ENCODE measurements at regions not wholly inside any gene's neighbourhood (a gene's known extent, or its start where the extent isn't known, plus 50 kb on each side); places are given as distances from the start of the nearest gene placed in this dataset.
"Not testable (repeated sequence)": the region's sequence is repeated elsewhere in the genome, so short reads cannot be mapped to it uniquely, and the experiment has no call there.

DNA sequence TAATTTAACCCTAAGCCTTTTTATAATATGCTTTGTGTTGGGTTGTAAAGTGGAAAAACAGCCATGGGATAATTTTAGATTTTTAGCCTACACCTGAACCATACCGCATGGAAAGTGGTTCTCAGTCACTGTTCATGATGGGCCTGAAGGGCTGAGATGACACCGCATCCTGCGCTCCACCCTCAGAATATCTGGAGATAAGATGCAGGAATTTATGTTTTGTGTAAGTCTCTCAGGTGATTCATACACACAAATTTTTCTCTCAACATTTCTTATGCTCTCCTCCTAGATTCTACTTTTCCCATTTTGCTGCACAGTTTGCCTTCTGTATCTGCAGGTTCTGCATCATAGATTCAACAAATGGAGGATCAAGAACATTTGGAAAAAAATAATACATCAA lies 191.3 kb upstream of the PHACTR1 start:
- no peak for DNase-seq

DNA sequence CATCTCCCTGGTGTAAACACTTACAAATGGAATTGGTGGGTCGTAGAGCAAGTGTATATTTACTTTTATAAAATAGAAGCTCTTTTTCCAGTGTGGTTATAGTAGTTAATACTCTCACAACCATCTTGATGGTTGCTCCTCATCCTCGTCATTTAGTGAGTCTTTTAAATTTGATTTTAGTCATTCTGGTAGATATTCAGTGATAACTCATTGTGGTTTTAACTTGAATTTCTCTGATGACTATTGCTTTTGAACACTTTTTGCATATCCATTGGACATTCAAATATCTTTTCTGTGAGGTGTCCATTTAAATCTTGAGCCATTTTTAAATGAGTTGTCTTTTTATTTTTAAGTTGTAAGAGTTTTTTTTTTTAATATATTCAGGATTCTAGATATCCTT lies 189.2 kb upstream of the PHACTR1 start:
- DNase-seq, result no peak

DNA sequence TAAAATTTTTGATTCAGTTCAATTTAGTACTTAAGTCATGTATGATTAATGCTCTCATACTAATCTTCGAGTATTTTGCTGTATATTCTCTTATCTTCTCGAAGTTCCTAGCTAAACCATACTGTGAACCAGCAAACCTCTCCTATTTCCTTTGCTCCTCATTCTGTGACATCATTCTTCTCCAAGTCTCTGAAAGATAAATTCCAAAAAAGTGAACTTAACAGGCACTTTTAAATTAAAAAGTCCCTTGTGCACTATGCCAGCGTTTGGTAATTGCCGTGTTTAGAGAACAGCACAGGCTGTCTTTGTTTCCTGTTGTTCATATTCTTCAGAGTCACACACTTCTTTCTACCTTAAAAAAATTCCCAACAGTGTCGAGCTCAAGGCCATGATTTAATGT lies 188.4 kb upstream of the PHACTR1 start:
- no peak for DNase-seq

DNA sequence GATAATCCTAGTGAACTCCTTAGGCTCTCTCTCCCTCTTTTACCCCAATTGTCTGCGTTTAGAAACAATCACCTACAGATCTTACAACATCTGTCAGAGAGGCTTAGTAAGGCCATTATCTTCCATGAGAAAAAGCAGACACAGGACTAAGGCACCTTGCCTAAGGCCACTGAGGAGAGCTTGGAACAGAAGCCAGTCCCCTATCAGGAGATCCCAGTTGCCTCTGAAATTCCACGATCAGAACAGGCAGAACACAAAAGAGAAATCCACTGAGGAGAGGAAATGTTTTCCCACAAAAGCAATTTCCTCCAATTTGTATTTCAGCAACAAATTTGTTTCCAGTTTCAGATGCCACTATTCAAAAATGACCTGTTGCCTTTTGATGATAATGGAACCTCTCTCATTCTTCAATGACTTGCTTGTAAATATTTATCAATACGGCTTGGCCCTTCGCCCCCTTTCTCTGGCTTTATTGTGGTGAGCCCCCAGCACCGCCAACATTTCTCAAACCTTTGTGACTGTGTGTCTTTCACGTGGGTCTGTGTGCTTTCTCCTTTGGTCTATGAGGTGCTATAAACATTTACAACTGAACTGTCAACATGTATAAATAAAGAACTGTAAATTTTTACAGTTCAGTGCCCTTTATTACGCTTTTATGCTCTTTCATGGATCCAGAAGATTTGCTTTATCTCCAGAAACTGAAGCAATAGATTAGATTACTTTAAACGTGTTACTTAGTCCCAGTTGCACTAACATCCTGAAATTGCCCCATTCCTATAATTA lies 187.8 kb upstream of the PHACTR1 start:
- no peak for DNase-seq

DNA sequence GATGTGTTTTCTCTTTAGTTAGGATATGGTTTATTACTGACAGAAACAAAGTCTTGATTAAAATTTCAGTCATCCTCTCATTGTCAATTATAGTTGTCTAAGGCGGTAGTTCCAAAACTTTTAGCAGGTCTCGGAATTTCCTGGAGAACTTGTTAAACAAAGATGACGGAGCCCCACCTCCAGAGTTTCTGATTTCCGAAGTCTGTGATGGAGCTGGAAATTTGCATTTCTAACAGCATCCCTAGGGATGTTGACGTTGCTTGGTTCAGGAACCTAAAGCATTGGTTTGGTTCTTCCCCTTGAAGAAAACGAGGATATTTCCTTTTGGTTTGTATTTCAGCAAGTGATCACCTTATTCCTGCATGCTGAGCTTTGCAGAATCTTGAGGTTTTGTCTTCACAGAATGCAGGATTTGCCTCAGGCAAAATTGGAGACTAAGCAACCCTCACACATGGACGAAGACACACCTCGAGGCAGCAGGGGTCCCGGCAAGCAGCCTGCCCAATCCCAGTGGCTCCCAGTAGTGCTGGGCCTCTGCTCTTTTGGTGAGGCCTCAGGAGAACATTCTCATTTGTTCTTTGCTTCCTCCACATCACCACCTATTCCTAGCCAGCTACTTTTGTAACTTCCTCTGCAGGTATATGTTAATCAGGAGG lies 187.1 kb upstream of the PHACTR1 start:
- no peak for DNase-seq

DNA sequence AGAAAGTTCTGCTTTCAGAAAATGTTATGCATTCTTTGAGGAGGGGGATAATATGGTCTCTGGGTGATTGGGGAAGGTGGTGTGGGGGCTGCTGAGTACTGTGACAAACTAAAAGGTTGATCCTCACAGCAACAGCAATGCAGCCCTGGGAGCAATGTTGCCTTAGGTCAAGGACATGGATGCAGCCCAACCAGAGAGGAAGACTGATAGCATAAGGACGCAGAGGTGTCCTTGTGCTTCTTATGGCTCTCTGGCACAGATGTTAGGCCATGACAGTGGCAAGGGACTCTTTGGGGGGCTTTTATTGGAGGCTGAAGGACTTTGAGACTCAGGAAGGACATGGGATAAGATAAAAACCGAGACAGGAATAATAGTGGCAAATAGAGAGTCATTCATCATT lies 186.2 kb upstream of the PHACTR1 start:
- no peak for DNase-seq

DNA sequence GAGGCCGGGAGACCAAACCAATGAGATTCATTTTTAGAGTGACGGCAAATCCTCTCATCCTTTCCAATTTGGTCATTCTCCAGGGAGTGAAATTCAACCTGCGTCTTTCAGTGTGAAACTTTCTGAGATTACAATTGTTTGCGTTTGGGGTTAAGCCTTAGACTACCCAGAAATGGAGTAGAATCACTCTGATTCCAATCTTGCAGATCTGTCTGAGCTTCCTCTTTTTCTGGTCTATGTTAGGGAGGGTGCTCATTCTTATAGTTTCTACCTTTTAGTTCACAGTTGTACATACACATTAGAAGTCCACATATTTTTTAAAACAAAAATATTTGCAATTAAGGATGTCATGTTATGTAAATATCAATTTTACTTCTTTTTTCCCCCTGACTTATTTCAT lies 183.0 kb upstream of the PHACTR1 start:
- DNase-seq, result no peak

DNA sequence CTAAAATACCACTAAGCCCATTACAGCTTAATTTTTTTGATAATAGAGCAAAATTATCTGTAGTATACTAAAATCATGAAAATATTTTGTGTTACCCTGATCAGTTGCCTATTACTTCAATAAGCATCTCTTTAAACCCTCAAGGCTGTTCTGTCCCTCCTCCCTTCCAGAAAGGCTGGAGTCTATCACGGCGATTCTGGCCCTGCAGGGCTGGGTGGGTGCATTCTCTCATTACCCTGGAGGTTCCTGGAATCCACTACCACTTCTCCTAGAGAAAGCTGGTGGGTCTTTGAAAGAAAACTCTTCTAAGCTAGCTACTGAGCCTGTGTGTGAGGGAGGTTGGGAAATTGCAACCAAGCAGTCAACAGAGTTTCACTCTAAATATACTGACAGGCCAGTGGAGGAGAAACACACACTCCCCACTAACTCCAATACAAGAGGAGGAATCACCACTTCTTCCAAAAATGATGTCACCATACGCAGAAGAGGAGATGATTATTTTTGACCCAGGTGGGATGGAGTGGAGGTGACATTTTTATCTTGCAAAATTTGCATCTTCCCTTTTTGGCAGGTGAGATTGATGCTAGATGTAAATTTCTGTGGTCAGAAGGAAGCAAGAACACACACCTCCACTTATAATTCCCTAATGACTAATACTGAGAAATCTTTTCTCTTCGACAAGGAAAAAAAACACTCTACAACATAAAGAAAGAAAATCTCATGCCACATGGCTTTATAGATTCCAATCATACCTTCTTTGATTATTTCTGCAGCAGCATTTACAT lies 182.3 kb upstream of the PHACTR1 start:
- no peak for DNase-seq

DNA sequence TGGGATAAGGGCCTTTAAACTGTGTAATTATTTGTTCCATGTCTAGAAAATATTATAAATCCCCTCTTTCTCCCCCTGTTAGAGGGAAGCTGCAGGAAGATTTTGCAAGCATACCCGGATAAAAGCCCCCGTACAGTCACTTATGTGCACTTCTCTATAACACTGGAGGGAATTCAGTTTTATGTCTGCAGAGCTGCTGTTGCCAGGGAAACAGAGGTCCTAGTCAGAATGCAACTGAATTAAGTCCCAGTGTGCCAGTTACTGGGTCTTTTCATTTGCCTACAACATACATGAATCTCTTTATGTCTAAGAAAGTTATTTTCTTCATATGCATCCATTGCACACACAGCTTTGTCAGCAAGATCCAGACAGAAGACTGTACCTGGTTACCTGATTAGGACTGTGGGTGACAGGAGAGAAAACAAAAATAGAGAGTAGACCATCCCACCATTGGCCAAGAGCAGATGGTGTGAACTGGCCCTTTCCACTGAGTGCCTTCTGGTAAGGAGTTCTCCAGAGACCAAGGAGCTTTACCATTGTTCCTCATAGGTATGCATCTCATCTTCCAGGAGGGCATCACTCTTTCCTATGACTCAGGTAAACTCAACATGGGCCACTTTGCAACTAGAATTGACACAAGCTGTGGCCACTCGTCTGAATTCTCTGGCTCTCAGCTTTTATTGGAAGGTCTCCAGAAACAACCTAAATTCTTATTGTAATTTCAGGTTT lies 180.8 kb upstream of the PHACTR1 start:
- no peak for DNase-seq

DNA sequence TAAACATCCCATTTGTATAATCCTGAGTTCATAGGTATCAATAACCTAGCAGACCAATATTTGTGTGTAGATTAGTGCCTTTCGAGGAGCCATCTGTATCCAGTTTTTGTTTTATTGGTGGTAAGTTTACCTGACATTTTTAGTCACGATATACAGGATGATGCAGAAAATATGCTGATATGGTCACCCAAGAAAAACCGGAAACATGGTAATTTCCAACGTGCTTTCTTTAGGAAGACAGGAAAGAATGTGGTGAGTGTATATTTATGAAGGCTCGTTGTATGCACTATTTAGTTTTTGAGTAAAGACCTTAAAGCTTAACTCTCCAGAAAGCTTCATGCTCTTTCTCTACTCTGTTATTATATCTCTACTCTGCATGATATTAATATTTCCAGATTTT lies 180.2 kb upstream of the PHACTR1 start:
- no peak for DNase-seq

DNA sequence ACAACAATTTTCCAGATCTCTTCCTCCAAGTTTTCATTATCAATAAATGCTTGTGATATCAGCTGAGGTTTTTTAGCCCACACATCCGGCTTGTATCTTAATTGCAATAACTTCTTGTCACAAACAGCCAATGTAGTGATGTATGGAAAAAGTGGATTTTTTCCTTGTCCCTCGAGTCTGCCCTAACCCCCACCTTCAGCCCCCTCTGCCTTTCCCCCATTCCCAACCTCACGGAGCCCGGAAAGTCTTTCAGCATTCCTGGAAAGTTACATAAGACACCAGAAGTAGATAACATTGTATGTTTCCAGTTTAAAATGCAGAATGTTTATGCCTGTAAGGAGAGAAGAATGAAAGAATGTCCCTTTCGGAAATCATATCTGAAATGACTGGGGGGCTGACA lies 179.2 kb upstream of the PHACTR1 start:
- no peak for DNase-seq

DNA sequence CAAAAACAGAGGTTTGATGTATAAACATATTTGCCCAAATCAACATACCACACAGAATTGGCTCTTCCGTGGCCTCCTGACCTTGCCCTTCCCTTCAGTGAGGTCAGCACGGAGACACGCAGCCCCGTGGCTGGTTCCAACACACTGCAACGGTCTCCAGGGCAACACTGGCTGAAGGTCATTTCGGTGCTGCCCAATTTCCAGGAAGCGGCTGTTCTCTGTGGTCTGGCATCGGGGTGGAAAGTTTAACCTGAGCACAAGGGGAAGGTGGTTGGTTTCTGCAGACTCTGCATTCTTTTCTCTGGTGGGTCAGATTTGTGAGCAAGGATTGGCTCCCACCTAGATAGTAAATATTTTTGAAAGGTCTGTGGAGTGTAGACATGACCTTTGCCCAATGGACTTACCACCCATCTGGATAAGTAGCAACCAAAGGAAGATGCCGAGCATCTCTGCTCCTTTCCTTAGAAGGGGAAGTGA lies 177.6 kb upstream of the PHACTR1 start:
- no peak for DNase-seq

DNA sequence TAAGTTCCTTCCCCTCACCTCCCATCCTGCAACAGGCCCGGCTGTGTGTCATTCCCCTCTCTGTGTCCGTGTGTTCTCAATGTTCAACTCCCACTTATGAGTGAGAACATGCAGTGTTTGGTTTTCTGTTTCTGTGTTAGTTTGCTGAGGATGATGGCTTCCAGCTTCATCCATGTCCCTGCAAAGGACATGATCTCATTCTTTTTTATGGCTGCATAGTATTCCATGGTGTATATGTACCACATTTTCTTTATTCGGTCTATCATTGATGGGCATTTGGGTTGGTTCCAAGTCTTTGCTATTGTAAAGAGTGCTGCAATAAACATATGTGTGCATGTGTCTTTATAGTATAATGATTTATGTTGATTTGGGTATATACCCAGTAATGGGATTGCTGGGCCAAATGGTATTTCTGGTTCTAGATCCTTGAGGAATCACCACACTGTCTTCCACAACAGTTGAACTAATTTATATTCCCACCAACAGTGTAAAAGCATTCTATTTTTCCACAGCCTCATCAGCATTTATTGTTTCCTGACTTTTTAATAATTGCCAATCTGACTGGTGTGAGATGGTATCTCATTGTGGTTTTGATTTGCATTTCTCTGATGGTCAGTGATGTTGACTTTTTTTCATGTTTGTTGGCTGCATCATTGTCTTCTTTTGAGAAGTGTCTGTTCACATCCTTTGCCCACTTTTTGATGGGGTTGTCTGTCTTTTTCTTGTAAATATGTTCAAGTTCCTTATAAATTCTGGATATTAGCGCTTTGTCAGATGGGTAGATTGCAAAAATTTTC lies 174.1 kb upstream of the PHACTR1 start:
- not testable (repeated sequence) for DNase-seq

DNA sequence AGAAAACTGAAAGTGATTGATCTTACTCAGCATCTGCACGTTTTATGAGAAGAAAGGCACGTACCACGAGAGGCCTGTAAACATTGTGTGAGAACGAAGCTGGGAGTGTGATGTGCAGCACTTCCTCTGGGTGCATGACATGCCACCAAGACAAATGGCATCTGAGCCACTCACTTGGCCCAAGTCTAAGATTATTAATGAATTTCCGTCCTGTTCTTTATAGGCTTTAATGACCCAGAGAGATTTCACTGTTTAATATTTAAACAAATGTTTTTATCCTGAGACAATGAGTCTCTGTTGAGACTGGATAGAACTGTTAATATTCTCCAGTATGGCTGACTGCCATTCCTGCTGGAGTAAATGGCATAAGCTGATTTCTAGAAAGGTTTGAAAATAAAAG lies 172.6 kb upstream of the PHACTR1 start:
- no peak for DNase-seq

DNA sequence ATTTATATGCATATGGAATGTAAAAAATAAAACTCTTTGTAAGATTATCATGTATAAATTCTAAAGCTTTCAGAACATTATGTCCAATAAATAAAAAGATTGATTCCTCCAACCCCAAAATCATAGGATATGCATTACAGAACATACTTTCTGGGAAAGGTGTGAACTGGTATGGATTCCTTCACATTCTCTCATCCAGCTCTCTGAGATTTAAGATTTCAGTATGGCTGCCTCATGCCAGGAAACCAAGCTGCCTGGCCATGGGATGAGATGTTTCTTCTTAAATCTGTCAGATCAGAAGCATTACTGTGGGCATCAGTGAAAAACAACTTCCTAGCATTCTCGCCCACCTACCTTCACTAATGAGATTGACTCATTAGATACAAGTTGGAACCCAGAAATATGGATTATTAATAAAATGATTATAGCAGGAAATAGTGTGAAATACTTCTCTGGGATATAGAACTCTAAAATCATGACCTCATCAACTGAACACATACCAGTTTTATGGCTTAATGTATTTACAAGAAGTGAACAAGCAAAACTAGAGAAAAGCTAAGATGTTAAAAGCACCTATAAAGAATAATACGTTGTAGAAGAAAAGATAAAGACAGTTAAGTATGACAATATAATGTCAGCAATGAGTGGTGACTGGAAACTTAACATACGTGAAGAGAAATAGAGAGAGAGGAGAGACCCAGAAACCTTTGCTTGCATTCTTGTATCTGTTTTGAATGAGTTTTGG lies 171.6 kb upstream of the PHACTR1 start:
- no peak for DNase-seq

DNA sequence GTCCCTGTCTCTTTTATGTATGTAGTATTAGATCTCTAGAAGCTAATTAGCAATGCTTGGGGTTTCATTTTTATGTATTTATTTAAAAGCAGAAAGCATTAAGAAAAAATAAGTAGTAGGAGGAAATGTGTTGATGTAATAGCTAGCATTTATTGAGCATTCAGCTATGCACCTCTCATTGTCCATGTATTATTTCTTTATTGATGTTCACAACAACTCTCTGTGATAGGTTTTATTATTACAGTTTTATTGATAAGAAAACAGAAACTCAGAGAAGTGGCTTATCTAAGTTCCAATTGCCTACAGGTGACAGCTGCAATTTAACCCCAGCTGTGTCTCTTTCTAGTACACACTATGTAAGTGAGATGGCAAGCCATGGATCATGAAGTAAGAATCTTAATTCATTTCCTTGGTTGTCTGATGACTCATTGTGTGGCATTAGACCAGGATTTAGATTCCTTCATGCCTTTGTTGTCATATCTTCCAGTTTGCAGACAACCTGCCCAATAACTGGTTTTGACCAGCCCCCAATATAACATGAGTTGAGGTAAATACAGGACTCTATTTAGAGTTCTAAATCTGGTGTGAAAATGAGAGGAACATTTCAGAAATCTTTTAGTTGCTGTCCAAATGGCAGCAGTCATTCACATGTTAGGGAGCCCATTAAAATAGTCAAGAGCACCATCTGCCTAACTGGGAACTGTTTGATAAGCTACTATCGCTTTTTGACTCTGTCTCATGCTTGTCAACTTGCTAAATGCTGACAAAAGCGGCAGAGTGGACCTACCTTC lies 170.8 kb upstream of the PHACTR1 start:
- DNase-seq, result no peak

DNA sequence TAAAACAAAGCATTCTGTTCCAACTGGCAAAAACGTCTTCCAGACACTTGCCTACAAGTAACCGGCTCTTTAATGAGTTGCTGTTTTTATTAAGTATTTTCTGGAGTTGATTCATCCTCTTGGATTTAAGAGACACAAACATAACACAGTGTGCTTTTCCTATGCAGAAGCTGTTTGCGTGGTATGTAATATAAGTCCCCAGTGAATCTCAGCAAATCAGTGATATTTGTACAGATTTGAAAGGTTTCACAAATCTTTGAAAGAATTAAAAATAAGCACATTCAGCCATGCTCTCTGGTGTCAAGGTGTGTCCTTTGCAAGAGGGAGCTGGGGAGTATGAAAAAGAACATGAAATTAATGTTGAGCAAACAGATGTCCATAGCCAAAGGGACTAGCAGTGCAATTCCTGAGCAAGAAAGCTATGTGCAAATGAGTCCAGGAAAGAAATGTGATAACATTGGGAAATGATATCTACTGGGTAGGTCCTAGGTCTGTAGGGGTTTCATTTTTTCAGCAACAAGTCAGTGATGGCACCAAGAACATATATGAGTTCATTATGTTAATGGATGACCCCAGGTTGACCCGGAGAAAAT lies 170.1 kb upstream of the PHACTR1 start:
- no peak for DNase-seq

DNA sequence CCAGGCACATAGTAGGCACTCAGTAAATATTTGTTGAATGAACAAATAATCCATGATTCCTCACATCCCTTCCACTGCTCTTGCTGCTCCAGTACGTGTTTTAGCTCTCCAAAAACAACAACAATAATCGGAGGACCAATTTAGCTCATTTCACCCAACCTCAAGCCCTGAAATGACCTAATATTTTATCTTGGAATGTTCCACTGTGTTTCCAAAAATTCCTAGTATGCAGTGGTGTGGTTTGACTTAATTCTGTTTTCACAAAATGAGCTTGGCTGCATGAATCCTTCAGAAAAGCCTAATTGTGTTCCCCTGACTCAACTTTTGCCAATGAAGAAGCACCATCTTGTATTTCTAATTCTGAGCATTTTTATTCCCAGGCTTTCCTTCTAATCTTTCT lies 168.0 kb upstream of the PHACTR1 start:
- DNase-seq, result no peak

DNA sequence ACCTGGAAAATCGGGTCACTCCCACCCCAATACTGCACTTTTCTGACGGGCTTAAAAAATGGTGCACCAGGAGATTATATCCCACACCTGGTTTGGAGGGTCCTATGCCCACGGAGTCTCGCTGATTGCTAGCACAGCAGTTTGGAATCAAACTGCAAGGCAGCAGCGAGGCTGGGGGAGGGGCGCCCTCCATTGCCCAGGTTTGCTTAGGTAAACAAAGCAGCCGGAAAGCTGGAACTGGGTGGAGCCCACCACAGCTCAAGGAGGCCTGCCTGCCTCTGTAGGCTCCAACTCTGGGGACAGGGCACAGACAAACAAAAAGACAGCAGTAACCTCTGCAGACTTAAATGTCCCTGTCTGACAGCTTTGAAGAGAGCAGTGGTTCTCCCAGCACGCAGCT lies 167.1 kb upstream of the PHACTR1 start:
- not testable (repeated sequence) for DNase-seq

DNA sequence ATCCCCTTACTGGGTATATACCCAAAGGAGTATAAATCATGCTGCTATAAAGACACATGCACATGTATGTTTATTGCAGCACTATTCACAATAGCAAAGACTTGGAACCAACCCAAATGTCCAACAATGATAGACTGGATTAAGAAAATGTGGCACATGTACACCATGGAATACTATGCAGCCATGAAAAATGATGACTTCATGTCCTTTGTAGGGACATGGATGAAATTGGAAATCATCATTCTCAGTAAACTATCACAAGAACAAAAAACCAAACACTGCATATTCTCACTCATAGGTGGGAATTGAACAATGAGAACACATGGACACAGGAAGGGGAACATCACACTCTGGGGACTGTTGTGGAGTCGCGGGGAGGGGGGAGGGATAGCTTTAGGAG lies 161.7 kb upstream of the PHACTR1 start:
- not testable (repeated sequence) for DNase-seq
